ENCODE measurements at regions not wholly inside any gene's neighbourhood (a gene's known extent, or its start where the extent isn't known, plus 50 kb on each side); places are given as distances from the start of the nearest gene placed in this dataset.

- no peak overlapping the region for H3T11ph ChIP-seq (ENCODE audit: low read length)
- no peaks in the 10 kb centered on the region for H3K9me3 Mint-ChIP-seq
- no peak overlapping the region for H3K14ac ChIP-seq (ENCODE audit: insufficient read depth, low read length)
- no peaks in the 10 kb centered on the region for H3K4me1 ChIP-seq (ENCODE audit: insufficient read depth, low read length)
- H3K23ac ChIP-seq (ENCODE audit: insufficient read length, low read depth, low read length) = no peak overlapping the region
- no peak for TF ChIP-seq CTCF (conservative IDR thresholded peaks at IDR 0.05)
- H2BK120ac ChIP-seq (ENCODE audit: low read depth, low read length, poor library complexity, severe bottlenecking) = no peak overlapping the region
- H4K91ac ChIP-seq (ENCODE audit: insufficient read length, low read depth, low read length) = no peak overlapping the region
- H3K9ac ChIP-seq (ENCODE audit: extremely low read depth, insufficient read length, low read length) = no peak overlapping the region
- H4K20me1 ChIP-seq (ENCODE audit: control insufficient read depth, insufficient read depth, insufficient read length) = no peaks in the 10 kb centered on the region
- no peaks in the 10 kb centered on the region for H3K27me3 ChIP-seq (ENCODE audit: insufficient read depth, low read length)
- no peak overlapping the region for H2BK12ac ChIP-seq (ENCODE audit: insufficient read length, low read depth, low read length)
- no peak for DNase-seq
- no peak overlapping the region for H4K5ac ChIP-seq (ENCODE audit: insufficient read length, low read depth, low read length)
- no peak overlapping the region for H2BK20ac ChIP-seq (ENCODE audit: low read depth, low read length, poor library complexity, severe bottlenecking)
- H3K4me1 Mint-ChIP-seq = peaks cover 2 to 8% of the 10 kb centered on the region in 2 experiments; a peak in 3 of 4 replicates
- no peak overlapping the region for H3K27ac ChIP-seq (ENCODE audit: insufficient read length, low read depth, low read length)
- H3K56ac ChIP-seq (ENCODE audit: insufficient read length, low read depth, low read length) = no peak overlapping the region
- no peaks in the 10 kb centered on the region for H3K79me1 ChIP-seq (ENCODE audit: insufficient read depth, low read depth, low read length, poor library complexity, severe bottlenecking)
- H3K79me2 ChIP-seq (ENCODE audit: insufficient read depth, low read length) = no peaks in the 10 kb centered on the region
- H4K8ac ChIP-seq (replicated peaks; ENCODE audit: insufficient read length, low read depth, low read length) = no peak overlapping the region
- H3K4me3 Mint-ChIP-seq = no peak overlapping the region
- H3K27ac Mint-ChIP-seq = no peak overlapping the region
- no peaks in the 10 kb centered on the region for H3K23me2 ChIP-seq (ENCODE audit: insufficient read length, low read depth, low read length, poor library complexity, severe bottlenecking)
- no peak overlapping the region for H3K4ac ChIP-seq (ENCODE audit: low read depth, low read length)
- H3K4me2 ChIP-seq (ENCODE audit: insufficient read depth, insufficient read length, low read length) = no peak overlapping the region
- H3K9me3 ChIP-seq (ENCODE audit: control insufficient read depth, low read depth, low read length) = no peaks in the 10 kb centered on the region
- no peak overlapping the region for H2BK15ac ChIP-seq (ENCODE audit: low read depth, low read length)
- no peaks in the 10 kb centered on the region for H3K36me3 Mint-ChIP-seq (ENCODE audit: insufficient read depth in 1 of 3, low read depth in 3 of 3)
- H3K27me3 Mint-ChIP-seq (ENCODE audit: low read depth) = no peaks in the 10 kb centered on the region
- no peak overlapping the region for H3K18ac ChIP-seq (ENCODE audit: insufficient read length, low read depth, low read length)
- H2AFZ ChIP-seq (ENCODE audit: low read length) = no peak overlapping the region
- no peak overlapping the region for H2AK5ac ChIP-seq (ENCODE audit: insufficient read length, low read length)
- H2BK5ac ChIP-seq (ENCODE audit: insufficient read length, low read length) = no peak overlapping the region
Observed at GRCh38 chr5:50550267-50550666, 109.2 kb upstream of the EMB start.
